Stimulated activated CD4-positive, alpha-beta T cell treated with anti-CD3 and anti-CD28 coated beads, Interleukin-1b, Interleukin-23, amount 100 ng/mL, for 4 hours (primary cell): ENCODE measurements at regions not wholly inside any gene's neighbourhood (a gene's known extent, or its start where the extent isn't known, plus 50 kb on each side); places are given as distances from the start of the nearest gene placed in this dataset.
"Not testable (repeated sequence)": the region's sequence is repeated elsewhere in the genome, so short reads cannot be mapped to it uniquely, and the experiment has no call there.

Experiments
- DNase-seq, 2 donors: peaks; one replicate each; pipeline ENCODE4 v3.0.0-alpha.2; 2020; ENCODE audit warnings: low read depth in 2 of 2

DNA sequence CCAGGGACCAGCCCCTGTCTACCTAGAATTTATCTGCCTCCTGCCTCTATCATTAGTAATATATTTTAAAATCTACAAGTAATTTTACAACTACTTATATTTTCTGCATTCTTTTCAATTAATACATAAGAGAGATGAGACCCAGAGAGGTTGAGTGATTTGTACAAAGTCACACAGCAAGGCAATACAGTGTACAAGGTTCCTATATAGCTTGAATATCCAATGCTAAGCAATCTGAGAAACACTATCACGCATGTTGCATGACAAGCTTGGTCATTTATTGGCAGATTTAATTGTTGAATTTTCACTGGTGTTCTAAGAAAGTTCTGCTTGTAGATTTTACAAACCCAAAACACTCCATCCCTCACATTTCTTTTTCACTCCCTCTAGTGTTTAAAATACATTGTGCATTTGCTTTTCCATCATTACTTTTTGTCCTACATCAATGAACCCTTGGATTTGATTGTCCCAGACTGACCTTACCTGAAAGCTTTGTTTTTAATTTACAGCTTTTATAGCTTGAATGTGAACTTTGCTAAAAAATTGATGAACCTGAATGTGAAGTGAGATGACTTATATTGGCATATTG, 520.9 kb upstream of the CITED2 start:
- no peak for DNase-seq

DNA sequence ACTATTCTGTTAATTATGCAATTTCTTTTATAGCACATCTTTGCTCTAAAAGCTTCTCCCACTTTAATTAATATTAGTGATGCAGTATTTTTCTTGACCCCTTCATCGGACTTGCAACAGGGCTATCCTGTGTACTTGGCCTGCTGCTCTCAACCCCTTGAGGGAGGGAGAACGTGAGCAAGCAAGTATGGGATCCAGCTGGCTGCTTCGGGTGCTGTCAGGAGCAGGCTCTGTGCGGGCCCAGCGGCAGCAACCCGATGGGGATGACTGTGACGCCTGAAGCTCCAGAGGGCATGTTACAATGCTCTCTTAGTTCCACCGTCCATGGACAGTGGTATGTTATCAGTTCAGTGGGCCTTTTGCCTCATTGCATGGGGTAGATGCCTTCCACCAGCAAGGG, 519.8 kb upstream of the CITED2 start:
- no peak for DNase-seq

DNA sequence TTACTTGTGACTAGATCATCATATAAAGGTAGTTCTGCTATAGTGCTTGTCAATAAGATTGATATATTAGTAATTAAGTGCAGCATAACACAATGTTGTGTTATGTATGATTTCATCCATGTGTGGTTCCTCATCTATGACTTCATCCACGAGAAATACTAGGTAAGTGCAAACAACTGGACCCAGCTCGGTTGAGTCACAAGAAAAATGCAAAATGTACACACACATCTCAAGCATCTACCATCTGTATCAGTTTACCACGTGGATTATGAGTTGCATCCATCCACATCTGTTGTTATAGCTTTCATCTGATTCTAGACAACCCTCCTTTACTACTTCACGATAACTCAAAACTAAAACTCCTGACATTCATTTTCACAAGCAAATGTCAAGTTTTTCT, 517.0 kb upstream of the CITED2 start:
- DNase-seq = no peak

DNA sequence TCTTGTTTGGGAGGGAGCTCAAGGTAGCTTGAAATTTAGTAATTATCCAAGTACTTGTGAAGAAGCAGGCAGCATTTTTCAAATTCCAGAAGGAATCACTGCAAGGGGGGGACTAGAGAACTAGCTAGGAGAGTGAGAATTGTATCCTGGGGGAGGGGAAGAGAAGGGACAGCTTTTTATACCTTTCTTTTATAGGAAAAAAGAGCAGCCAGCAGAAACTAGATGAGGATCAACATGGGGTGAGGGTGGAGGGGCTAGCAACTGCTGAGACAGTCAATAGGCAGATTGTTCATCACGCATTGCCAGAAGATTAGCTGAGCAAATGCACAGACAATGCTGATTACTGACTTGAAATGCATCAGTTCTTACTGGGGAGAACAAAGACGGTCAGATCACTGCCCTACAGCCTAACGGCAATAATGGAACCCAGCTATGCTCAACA, 514.3 kb upstream of the CITED2 start:
- DNase-seq = no peak

- no peak for DNase-seq
Observed at GRCh38 chr6:139887275-139887674, 512.8 kb upstream of the CITED2 start.

GRCh38 chr6:139886396-139886795, 511.9 kb upstream of the CITED2 start:
- no peak for DNase-seq

- DNase-seq = no peak
Observed at GRCh38 chr6:139885909-139886308, 511.5 kb upstream of the CITED2 start.

GRCh38 chr6:139883776-139884175, 509.3 kb upstream of the CITED2 start:
- DNase-seq = no peak

- no peak for DNase-seq
Observed at GRCh38 chr6:139882977-139883728, 508.7 kb upstream of the CITED2 start.

DNA sequence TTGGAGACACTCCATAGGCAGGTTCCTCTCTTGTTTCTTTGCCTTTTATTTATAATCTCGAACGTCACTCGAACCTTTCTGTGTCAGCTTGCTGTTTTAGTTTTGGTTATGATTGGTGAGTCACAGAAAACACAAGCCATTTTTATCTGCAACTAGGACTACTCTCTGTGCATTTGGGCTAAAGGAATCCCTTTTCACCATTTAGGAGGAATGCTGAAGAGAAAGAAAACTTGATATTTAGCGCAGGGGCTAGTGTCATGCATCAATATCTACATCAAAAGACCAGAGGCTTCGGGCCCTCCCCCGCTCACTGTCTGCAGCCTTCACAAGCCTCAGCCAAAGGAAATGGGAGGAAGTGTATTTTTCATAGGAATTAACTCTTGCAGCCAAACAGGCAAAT, 507.8 kb upstream of the CITED2 start:
- no peak for DNase-seq

GRCh38 chr6:139881728-139882211, 507.3 kb upstream of the CITED2 start:
- no peak for DNase-seq

DNA sequence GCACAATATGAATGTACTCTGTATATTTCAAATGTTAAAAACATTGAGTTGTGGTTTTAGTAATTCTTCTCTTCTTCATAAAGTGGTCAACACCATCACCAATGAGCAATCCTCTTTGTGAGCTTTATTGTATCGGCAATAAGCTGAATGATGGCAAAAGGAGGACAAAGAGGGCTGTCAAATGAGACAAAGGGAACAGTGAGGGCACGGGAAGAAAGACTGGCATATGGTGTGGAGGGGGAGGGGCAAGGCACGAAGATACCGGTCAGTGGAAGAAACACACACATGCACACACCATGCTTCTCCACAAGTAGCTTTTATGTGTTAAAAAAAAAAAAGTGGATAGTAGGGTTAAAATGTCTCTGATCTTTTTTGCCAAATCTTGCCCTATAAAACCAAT, 506.8 kb upstream of the CITED2 start:
- DNase-seq = no peak

GRCh38 chr6:139879823-139880356, 505.4 kb upstream of the CITED2 start:
- no peak for DNase-seq

DNA sequence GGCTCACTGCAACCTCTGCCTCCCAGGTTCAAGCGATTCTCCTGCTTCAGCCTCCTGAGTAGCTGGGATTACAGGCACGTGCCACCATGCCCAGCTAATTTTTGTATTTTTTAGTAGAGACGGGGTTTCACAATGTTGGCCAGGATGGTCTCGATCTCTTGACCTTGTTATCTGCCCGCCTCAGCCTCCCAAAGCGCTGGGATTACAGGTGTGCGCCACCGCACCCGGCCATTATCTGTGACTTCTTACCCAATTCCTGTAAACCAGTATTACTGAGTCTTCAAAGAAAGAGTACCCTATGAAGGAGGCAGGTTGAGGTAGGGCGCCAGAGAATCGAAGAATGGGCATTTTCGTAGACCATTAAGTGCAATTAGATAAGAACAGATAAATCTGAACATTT, 504.8 kb upstream of the CITED2 start:
- DNase-seq = not testable (repeated sequence)

GRCh38 chr6:139877828-139878405, 503.5 kb upstream of the CITED2 start:
- DNase-seq = no peak

- no peak for DNase-seq
Observed at GRCh38 chr6:139872665-139873064, 498.2 kb upstream of the CITED2 start.

- DNase-seq = no peak
Observed at GRCh38 chr6:139871803-139872510, 497.5 kb upstream of the CITED2 start.

GRCh38 chr6:139871165-139871710, 496.8 kb upstream of the CITED2 start:
- DNase-seq = no peak

DNA sequence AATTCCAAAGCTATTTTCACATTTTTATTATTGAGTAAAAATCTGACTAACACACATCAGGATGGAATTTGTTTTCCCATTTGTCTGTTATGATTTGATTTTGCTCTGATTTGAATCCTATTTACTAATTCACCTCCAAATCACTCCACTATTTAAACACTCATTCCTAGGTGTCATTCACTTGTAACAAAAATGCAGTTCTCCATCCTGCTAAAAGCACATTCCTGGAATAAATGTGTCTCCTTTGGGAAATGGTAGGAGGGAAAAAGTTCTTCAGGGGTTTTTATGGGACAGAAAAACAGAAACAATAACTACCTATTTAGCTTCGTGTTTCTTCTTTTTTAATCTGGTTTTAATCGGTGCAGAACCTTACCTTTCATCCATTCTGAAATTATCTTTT, 494.1 kb upstream of the CITED2 start:
- no peak for DNase-seq

GRCh38 chr6:139863964-139864363, 489.5 kb upstream of the CITED2 start:
- DNase-seq = no peak

DNA sequence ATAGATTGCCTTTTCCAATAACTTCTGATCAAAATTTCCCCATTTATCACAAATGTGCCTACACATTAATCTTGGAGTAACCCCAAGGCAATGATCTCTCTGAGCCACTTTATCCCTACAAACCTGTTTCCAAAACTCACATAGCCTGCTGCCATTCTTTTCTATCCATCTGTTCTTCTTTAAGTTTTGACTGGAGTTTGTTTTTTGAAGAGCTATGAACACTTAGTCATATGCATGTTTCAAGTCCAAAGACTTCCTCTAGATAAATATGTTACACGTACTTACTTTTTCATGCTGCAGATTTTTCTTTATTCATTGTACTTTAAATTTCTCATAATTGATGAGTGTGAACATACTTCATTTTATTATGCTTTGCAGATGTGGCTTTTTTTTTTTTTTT, 488.9 kb upstream of the CITED2 start:
- no peak for DNase-seq

GRCh38 chr6:139862311-139862710, 487.9 kb upstream of the CITED2 start:
- DNase-seq = no peak
